ENCODE measurements at regions not wholly inside any gene's neighbourhood (a gene's known extent, or its start where the extent isn't known, plus 50 kb on each side); places are given as distances from the start of the nearest gene placed in this dataset.

DNA sequence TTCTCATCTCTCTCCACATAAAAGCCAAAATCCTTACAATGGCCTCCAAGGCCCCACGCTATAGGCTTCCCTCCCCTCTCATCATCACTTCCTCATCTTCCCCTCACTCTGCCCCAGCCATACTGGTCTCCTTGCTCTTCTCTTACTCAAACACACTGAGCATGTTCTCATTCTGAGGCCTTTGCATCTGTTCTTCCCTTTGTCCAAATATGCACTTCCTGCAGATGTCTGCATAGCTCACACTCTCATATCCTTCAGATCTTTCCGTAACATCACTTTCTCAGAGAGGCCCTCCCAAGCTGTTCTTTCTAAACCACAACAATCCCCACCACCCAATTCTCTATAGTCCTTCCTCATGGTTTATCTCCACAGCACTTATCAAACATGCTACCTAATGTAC is 284.1 kb downstream of the HHIPL2 start:
- DNase-seq (no peak), ATAC-seq (ENCODE audit: low read depth) (no peak)
- ChIA-PET CTCF (no interaction called here), POLR2A (no interaction called here)
- no peaks in the 10 kb centered on the region for H3K36me3 Mint-ChIP-seq (ENCODE audit: low read depth)
- no peak overlapping the region for H3K4me3 Mint-ChIP-seq
- intact Hi-C loops (cut with micrococcal nuclease) = no loop called here
- no peaks in the 10 kb centered on the region for H3K9me3 Mint-ChIP-seq
- H3K4me1 Mint-ChIP-seq = no peaks in the 10 kb centered on the region
- TF ChIP-seq, protein P1, sequence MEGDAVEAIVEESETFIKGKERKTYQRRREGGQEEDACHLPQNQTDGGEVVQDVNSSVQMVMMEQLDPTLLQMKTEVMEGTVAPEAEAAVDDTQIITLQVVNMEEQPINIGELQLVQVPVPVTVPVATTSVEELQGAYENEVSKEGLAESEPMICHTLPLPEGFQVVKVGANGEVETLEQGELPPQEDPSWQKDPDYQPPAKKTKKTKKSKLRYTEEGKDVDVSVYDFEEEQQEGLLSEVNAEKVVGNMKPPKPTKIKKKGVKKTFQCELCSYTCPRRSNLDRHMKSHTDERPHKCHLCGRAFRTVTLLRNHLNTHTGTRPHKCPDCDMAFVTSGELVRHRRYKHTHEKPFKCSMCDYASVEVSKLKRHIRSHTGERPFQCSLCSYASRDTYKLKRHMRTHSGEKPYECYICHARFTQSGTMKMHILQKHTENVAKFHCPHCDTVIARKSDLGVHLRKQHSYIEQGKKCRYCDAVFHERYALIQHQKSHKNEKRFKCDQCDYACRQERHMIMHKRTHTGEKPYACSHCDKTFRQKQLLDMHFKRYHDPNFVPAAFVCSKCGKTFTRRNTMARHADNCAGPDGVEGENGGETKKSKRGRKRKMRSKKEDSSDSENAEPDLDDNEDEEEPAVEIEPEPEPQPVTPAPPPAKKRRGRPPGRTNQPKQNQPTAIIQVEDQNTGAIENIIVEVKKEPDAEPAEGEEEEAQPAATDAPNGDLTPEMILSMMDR (IDR thresholded peaks at IDR 0.05) = no peak
- H3K27me3 Mint-ChIP-seq = peaks cover 4% of the 10 kb centered on the region
- no peak overlapping the region for H3K27ac Mint-ChIP-seq

DNA sequence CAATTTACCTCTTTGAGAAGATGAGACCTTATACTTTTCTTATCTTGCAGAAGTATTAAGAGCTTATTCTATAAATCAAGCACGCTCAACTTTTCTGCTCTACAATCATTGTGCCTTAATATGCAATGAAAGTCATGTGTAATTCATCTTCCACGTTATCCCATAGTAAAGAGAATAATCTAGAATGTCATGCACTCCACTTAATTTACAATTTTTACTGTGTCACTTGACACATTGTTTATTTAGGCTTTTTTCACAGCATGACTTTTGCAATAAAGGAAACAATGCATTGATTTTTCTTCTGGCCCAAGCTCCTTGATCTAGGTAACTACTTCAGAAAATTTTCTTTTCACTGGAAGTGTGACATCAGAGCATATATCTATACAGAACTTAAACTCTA is 290.9 kb downstream of the HHIPL2 start:
- Mint-ChIP-seq H3K4me3 (no peak overlapping the region), H3K4me1 (no peaks in the 10 kb centered on the region), H3K9me3 (peaks cover 2% of the 10 kb centered on the region), H3K27me3 (peaks cover 5% of the 10 kb centered on the region), H3K36me3 (ENCODE audit: low read depth) (no peaks in the 10 kb centered on the region), H3K27ac (no peak overlapping the region)
- DNase-seq (no peak), ATAC-seq (ENCODE audit: low read depth) (no peak)
- POLR2A ChIA-PET = no interaction called here
- TF ChIP-seq, protein P1 (IDR thresholded peaks at IDR 0.05) = no peak
- intact Hi-C loops (cut with micrococcal nuclease) = no loop called here
- CTCF ChIA-PET = no interaction called here

DNA sequence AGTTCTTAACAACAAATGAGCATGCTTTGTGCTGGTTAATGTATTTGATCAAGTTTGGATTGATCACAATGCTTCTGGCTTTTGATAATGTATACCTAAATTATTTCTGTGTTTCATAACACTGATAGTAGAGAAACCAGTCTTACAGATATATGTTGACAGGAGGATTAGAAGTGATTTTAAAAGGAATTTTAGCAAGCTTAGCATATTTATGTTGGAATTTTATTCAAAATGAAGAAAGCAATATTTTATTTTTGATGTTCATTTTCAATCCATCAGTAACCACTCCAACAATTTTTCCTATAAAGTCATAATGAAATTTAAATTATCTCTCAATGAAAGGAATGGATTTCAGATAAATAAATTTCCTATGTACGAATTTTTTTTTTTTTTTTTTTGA is 291.8 kb downstream of the HHIPL2 start:
- TF ChIP-seq, protein P1 (IDR thresholded peaks at IDR 0.05) = no peak
- Mint-ChIP-seq H3K4me3 (no peak overlapping the region), H3K9me3 (peaks cover 2% of the 10 kb centered on the region), H3K27ac (no peak overlapping the region), H3K36me3 (ENCODE audit: low read depth) (no peaks in the 10 kb centered on the region), H3K27me3 (peaks cover 5% of the 10 kb centered on the region), H3K4me1 (no peaks in the 10 kb centered on the region)
- intact Hi-C loops (cut with micrococcal nuclease) = no loop called here
- no peak for DNase-seq
- CTCF ChIA-PET = no interaction called here
- no peak for ATAC-seq (ENCODE audit: low read depth)
- POLR2A ChIA-PET = no interaction called here

DNA sequence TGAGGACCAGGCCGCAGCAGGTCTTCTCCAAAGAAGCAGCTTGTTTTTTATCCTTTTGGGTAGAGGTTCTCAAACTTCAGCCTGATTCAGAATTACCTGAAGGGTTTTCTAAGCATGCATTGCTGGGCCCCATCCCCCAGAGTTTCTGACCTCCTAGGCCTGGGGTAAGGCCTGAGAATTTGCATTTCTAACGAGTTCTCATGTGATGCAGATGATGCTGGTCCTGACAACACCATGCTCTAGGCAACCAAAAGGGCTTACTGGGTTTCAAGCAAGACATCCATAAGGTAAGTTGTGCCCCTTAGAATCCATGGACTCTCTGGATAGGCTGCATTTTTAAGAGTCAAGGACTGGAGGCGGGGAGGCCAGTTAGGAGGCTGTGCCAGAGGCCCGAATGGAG is 295.1 kb downstream of the HHIPL2 start:
- POLR2A ChIA-PET = no interaction called here
- DNase-seq (no peak), ATAC-seq (ENCODE audit: low read depth) (no peak)
- Mint-ChIP-seq H3K27me3 (peaks cover 8% of the 10 kb centered on the region), H3K27ac (no peak overlapping the region), H3K4me3 (no peak overlapping the region), H3K9me3 (peaks cover 2% of the 10 kb centered on the region), H3K36me3 (ENCODE audit: low read depth) (no peaks in the 10 kb centered on the region), H3K4me1 (no peaks in the 10 kb centered on the region)
- intact Hi-C loops (cut with micrococcal nuclease) = no loop called here
- CTCF ChIA-PET = no interaction called here
- TF ChIP-seq, protein P1 (IDR thresholded peaks at IDR 0.05) = no peak

DNA sequence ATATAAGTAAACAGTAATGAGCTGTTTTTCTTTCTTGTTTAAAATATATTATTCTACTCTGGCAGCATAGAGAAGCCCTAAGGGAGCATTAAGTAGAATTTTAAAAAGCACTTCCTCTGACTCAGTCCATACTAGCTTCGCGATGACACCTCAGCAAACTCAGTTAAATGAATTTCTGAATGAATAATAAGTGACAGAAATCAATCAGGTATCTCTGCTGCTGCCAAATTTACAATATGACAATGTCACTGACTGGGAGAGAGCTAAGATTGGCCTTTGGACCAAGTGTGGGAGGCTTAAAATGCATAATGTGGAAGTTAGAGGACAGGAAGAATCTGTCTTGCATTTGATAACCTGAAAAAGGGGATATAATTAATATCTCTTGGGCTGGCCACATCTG is 296.1 kb downstream of the HHIPL2 start:
- Mint-ChIP-seq H3K27ac (no peak overlapping the region), H3K27me3 (peaks cover 8% of the 10 kb centered on the region), H3K9me3 (peaks cover 2% of the 10 kb centered on the region), H3K36me3 (ENCODE audit: low read depth) (no peaks in the 10 kb centered on the region), H3K4me3 (no peak overlapping the region), H3K4me1 (no peaks in the 10 kb centered on the region)
- intact Hi-C loops (cut with micrococcal nuclease) = no loop called here
- no peak for DNase-seq
- TF ChIP-seq, protein P1 (IDR thresholded peaks at IDR 0.05) = no peak
- ChIA-PET CTCF (no interaction called here), POLR2A (no interaction called here)
- no peak for ATAC-seq (ENCODE audit: low read depth)
